ENCODE measurements at regions not wholly inside any gene's neighbourhood (a gene's known extent, or its start where the extent isn't known, plus 50 kb on each side); places are given as distances from the start of the nearest gene placed in this dataset.

- TF ChIP-seq CTCF (IDR thresholded peaks at IDR 0.05; ENCODE audit: low read depth, low read length, missing control alignments), result no peak
- no peak overlapping the region for H3K4me3 ChIP-seq (ENCODE audit: low read depth, low read length)
- in situ Hi-C loops (cut with HindIII; ENCODE audit: low sequenced_read_pairs), result no loop called here
- peak; percentile 1 for DNase-seq (ENCODE audit: low read depth)
Observed at GRCh38 chr20:52490711-52491430, 299.3 kb upstream of the ZFP64 start.

GRCh38 chr20:52484438-52484837 lies 292.9 kb upstream of the ZFP64 start:
- no peak for TF ChIP-seq CTCF (IDR thresholded peaks at IDR 0.05; ENCODE audit: low read depth, low read length, missing control alignments)
- H3K4me3 ChIP-seq (ENCODE audit: low read depth, low read length), result no peak overlapping the region
- in situ Hi-C loops (cut with HindIII; ENCODE audit: low sequenced_read_pairs), result no loop called here
- DNase-seq (ENCODE audit: low read depth), result no peak

GRCh38 chr20:52483382-52483781 lies 291.8 kb upstream of the ZFP64 start:
- TF ChIP-seq CTCF (IDR thresholded peaks at IDR 0.05; ENCODE audit: low read depth, low read length, missing control alignments), result no peak
- in situ Hi-C loops (cut with HindIII; ENCODE audit: low sequenced_read_pairs), result no loop called here
- no peak overlapping the region for H3K4me3 ChIP-seq (ENCODE audit: low read depth, low read length)
- DNase-seq (ENCODE audit: low read depth), result no peak

- in situ Hi-C loops (cut with HindIII; ENCODE audit: low sequenced_read_pairs), result no loop called here
- no peak overlapping the region for H3K4me3 ChIP-seq (ENCODE audit: low read depth, low read length)
- no peak for DNase-seq (ENCODE audit: low read depth)
- TF ChIP-seq CTCF (IDR thresholded peaks at IDR 0.05; ENCODE audit: low read depth, low read length, missing control alignments), result no peak
Observed at GRCh38 chr20:52482044-52482443, 290.5 kb upstream of the ZFP64 start.

GRCh38 chr20:52481443-52481842 lies 289.9 kb upstream of the ZFP64 start:
- in situ Hi-C loops (cut with HindIII; ENCODE audit: low sequenced_read_pairs), result no loop called here
- DNase-seq (ENCODE audit: low read depth), result no peak
- no peak overlapping the region for H3K4me3 ChIP-seq (ENCODE audit: low read depth, low read length)
- no peak for TF ChIP-seq CTCF (IDR thresholded peaks at IDR 0.05; ENCODE audit: low read depth, low read length, missing control alignments)

- TF ChIP-seq CTCF (IDR thresholded peaks at IDR 0.05; ENCODE audit: low read depth, low read length, missing control alignments), result no peak
- DNase-seq (ENCODE audit: low read depth), result no peak
- in situ Hi-C loops (cut with HindIII; ENCODE audit: low sequenced_read_pairs), result no loop called here
- H3K4me3 ChIP-seq (ENCODE audit: low read depth, low read length), result no peak overlapping the region
Observed at GRCh38 chr20:52476074-52476750, 284.6 kb upstream of the ZFP64 start.
